Colonic mucosa (tissue), 4 donors: ENCODE measurements at regions not wholly inside any gene's neighbourhood (a gene's known extent, or its start where the extent isn't known, plus 50 kb on each side); places are given as distances from the start of the nearest gene placed in this dataset.

Experiments
- DNase-seq: peaks from one replicate; pipeline ENCODE4 v3.0.0-alpha.2; 2020
- H3K27ac ChIP-seq: fragments of 200-600 bp; one replicate; pipeline ENCODE4 v1.8.0; 2021
- H3K27me3 ChIP-seq: fragments of 200-600 bp; one replicate; pipeline ENCODE4 v1.8.0; 2021
- H3K36me3 ChIP-seq: fragments of 200-600 bp; one replicate; pipeline ENCODE4 v1.8.0; 2021
- H3K4me1 ChIP-seq: fragments of 200-600 bp; one replicate; pipeline ENCODE4 v1.8.0; 2021; ENCODE audit warnings: mild to moderate bottlenecking
- H3K4me3 ChIP-seq: fragments of 200-600 bp; one replicate; pipeline ENCODE4 v1.8.0; 2021
- H3K9ac ChIP-seq, 2 donors: one replicate each; pipeline ENCODE4 v1.7.0; 2013; ENCODE audit warnings: control low read depth in 2 of 2, low read depth in 2 of 2, low read length in 2 of 2
- H3K9me3 ChIP-seq: fragments of 200-600 bp; one replicate; pipeline ENCODE4 v1.8.0; 2021
- CTCF ChIP-seq: fragments of 200-600 bp; IDR thresholded peaks from one replicate; pipeline ENCODE4 v1.8.0; 2022; ENCODE audit warnings: antibody characterized with exemption, mild to moderate bottlenecking
- intact Hi-C: fragments of 100-400 bp; cut with DNase I; formaldehyde crosslinking; loops from one replicate; pipeline ENCODE4 v1.14.1; 2022
- donor health status: healthy.
- donor health status: DM: no; HTN: no; CAD: no.
- donor health status: DM: no; HTN: no; CAD: no.

GRCh38 chr9:86723346-86723745 lies 224.0 kb downstream of the GAS1 start:
- intact Hi-C loops, result no loop called here
- DNase-seq, result no peak
- H3K27ac ChIP-seq, result no peak overlapping the region

GRCh38 chr9:86722706-86723075 lies 224.6 kb downstream of the GAS1 start:
- no peak for TF ChIP-seq CTCF
- no peak overlapping the region for H3K4me3 ChIP-seq
- intact Hi-C loops, result no loop called here
- no peaks in the 10 kb centered on the region for H3K36me3 ChIP-seq
- no peaks in the 10 kb centered on the region for H3K4me1 ChIP-seq
- H3K27ac ChIP-seq, result no peak overlapping the region
- no peaks in the 10 kb centered on the region for H3K27me3 ChIP-seq
- no peak overlapping the region for H3K9ac ChIP-seq
- DNase-seq, result no peak
- no peaks in the 10 kb centered on the region for H3K9me3 ChIP-seq

More at GRCh38 chr9:86723346-86723745, 224.0 kb downstream of the GAS1 start:
- H3K27me3 ChIP-seq, result no peaks in the 10 kb centered on the region
- H3K9me3 ChIP-seq, result no peaks in the 10 kb centered on the region
- H3K9ac ChIP-seq, result no peak overlapping the region
- no peak overlapping the region for H3K4me3 ChIP-seq
- no peak for TF ChIP-seq CTCF
- no peaks in the 10 kb centered on the region for H3K36me3 ChIP-seq
- H3K4me1 ChIP-seq, result no peaks in the 10 kb centered on the region

GRCh38 chr9:86721843-86722705 lies 225.2 kb downstream of the GAS1 start:
- Histone ChIP-seq H3K9me3 (no peaks in the 10 kb centered on the region), H3K4me1 (no peaks in the 10 kb centered on the region), H3K27me3 (no peaks in the 10 kb centered on the region), H3K9ac (no peak overlapping the region), H3K36me3 (no peaks in the 10 kb centered on the region), H3K4me3 (no peak overlapping the region), H3K27ac (no peak overlapping the region)
- intact Hi-C loops, result no loop called here
- TF ChIP-seq CTCF, result no peak
- no peak for DNase-seq

- Histone ChIP-seq H3K27ac (no peak overlapping the region), H3K4me1 (no peaks in the 10 kb centered on the region), H3K4me3 (no peak overlapping the region), H3K9me3 (no peaks in the 10 kb centered on the region), H3K36me3 (no peaks in the 10 kb centered on the region), H3K9ac (no peak overlapping the region), H3K27me3 (no peaks in the 10 kb centered on the region)
- no peak for DNase-seq
- TF ChIP-seq CTCF, result no peak
- intact Hi-C loops, result no loop called here
These were observed 226.0 kb downstream of the GAS1 start for GRCh38 chr9:86721226-86721781.

GRCh38 chr9:86720639-86721225 lies 226.6 kb downstream of the GAS1 start:
- H3K9me3 ChIP-seq, result no peaks in the 10 kb centered on the region
- H3K9ac ChIP-seq, result no peak overlapping the region
- intact Hi-C loops, result no loop called here
- H3K27ac ChIP-seq, result no peak overlapping the region
- no peaks in the 10 kb centered on the region for H3K36me3 ChIP-seq
- H3K4me1 ChIP-seq, result no peaks in the 10 kb centered on the region
- no peak for DNase-seq
- H3K27me3 ChIP-seq, result no peaks in the 10 kb centered on the region
- no peak overlapping the region for H3K4me3 ChIP-seq
- no peak for TF ChIP-seq CTCF
